Activated CD8-positive, alpha-beta memory T cell treated with anti-CD3 and anti-CD28 coated beads for 36 hours (primary cell): ENCODE measurements at regions not wholly inside any gene's neighbourhood (a gene's known extent, or its start where the extent isn't known, plus 50 kb on each side); places are given as distances from the start of the nearest gene placed in this dataset.
"Not testable (repeated sequence)": the region's sequence is repeated elsewhere in the genome, so short reads cannot be mapped to it uniquely, and the experiment has no call there.

Experiments used
- CTCF ChIA-PET: fragments of 350-600 bp; sonication (Branson Sonifier 250); formaldehyde crosslinking; loops from one replicate; lab custom pipeline; 2021; ENCODE audit warnings: antibody characterized with exemption; lab: Charles Lee
- POLR2A ChIA-PET: fragments of 350-600 bp; sonication (Branson Sonifier 250); formaldehyde crosslinking; loops from one replicate; lab custom pipeline; 2021; ENCODE audit warnings: antibody characterized with exemption; lab: Charles Lee

- POLR2A ChIA-PET = no interaction called here
- CTCF ChIA-PET = no interaction called here
These were observed 325.8 kb upstream of the MEF2C start for GRCh38 chr5:89208811-89209210.

- POLR2A ChIA-PET = no interaction called here
- CTCF ChIA-PET = no interaction called here
These were observed 325.4 kb upstream of the MEF2C start for GRCh38 chr5:89208392-89208791.

GRCh38 chr5:89204756-89205155, 321.8 kb upstream of the MEF2C start:
- ChIA-PET CTCF (no interaction called here), POLR2A (no interaction called here)

- ChIA-PET POLR2A (no interaction called here), CTCF (no interaction called here)
These were observed 320.6 kb upstream of the MEF2C start for GRCh38 chr5:89203611-89204010.

GRCh38 chr5:89200899-89201298, 317.9 kb upstream of the MEF2C start:
- ChIA-PET CTCF (no interaction called here), POLR2A (no interaction called here)

- ChIA-PET CTCF (no interaction called here), POLR2A (no interaction called here)
These were observed 316.3 kb upstream of the MEF2C start for GRCh38 chr5:89199306-89199705.

- CTCF ChIA-PET = no interaction called here
These were observed 308.4 kb upstream of the MEF2C start for GRCh38 chr5:89191374-89191773.

GRCh38 chr5:89190515-89191265, 307.7 kb upstream of the MEF2C start:
- CTCF ChIA-PET = no interaction called here
- POLR2A ChIA-PET = no interaction called here

More at GRCh38 chr5:89191374-89191773, 308.4 kb upstream of the MEF2C start:
- POLR2A ChIA-PET = no interaction called here

GRCh38 chr5:89187883-89188465, 305.0 kb upstream of the MEF2C start:
- CTCF ChIA-PET = no interaction called here
- POLR2A ChIA-PET = no interaction called here

GRCh38 chr5:89187268-89187667, 304.3 kb upstream of the MEF2C start:
- POLR2A ChIA-PET = no interaction called here
- CTCF ChIA-PET = no interaction called here

- CTCF ChIA-PET = no interaction called here
- POLR2A ChIA-PET = no interaction called here
These were observed 298.6 kb upstream of the MEF2C start for GRCh38 chr5:89181546-89181945.

- CTCF ChIA-PET = no interaction called here
- POLR2A ChIA-PET = no interaction called here
These were observed 296.7 kb upstream of the MEF2C start for GRCh38 chr5:89179731-89180130.

- CTCF ChIA-PET = no interaction called here
- POLR2A ChIA-PET = no interaction called here
These were observed 295.6 kb upstream of the MEF2C start for GRCh38 chr5:89178541-89178940.

- ChIA-PET POLR2A (no interaction called here), CTCF (no interaction called here)
These were observed 290.5 kb upstream of the MEF2C start for GRCh38 chr5:89173528-89173927.

GRCh38 chr5:89168766-89169165, 285.8 kb upstream of the MEF2C start:
- POLR2A ChIA-PET = no interaction called here
- CTCF ChIA-PET = no interaction called here

GRCh38 chr5:89164703-89165102, 281.7 kb upstream of the MEF2C start:
- CTCF ChIA-PET = not testable (repeated sequence)

GRCh38 chr5:89156226-89156625, 273.2 kb upstream of the MEF2C start:
- ChIA-PET CTCF (no interaction called here), POLR2A (no interaction called here)

More at GRCh38 chr5:89164703-89165102, 281.7 kb upstream of the MEF2C start:
- POLR2A ChIA-PET = not testable (repeated sequence)

GRCh38 chr5:89147031-89147430, 264.0 kb upstream of the MEF2C start:
- CTCF ChIA-PET = no interaction called here
- POLR2A ChIA-PET = no interaction called here

- ChIA-PET CTCF (no interaction called here), POLR2A (no interaction called here)
These were observed 254.2 kb upstream of the MEF2C start for GRCh38 chr5:89137148-89137547.

GRCh38 chr5:89133975-89134374, 251.0 kb upstream of the MEF2C start:
- CTCF ChIA-PET = no interaction called here
- POLR2A ChIA-PET = no interaction called here

GRCh38 chr5:89133129-89133528, 250.1 kb upstream of the MEF2C start:
- CTCF ChIA-PET = no interaction called here
- POLR2A ChIA-PET = no interaction called here
